GM21528 (cell line): ENCODE measurements at regions not wholly inside any gene's neighbourhood (a gene's known extent, or its start where the extent isn't known, plus 50 kb on each side); places are given as distances from the start of the nearest gene placed in this dataset.

Experiments
- ATAC-seq: cut with Tn5 transposase; IDR thresholded peaks from one replicate; pipeline ENCODE4 v1.9.1; 2021; ENCODE audit warnings: mild to moderate bottlenecking, moderate library complexity; ENCODE audit not compliant: unreplicated experiment, low FRiP score

GRCh38 chr10:94085766-94086437 is 92.2 kb downstream of the PLCE1 start:
- no peak for ATAC-seq

- ATAC-seq = no peak
Observed at GRCh38 chr10:94088926-94089381, 95.2 kb downstream of the PLCE1 start.

- no peak for ATAC-seq
Observed at GRCh38 chr10:94091649-94092048, 97.9 kb downstream of the PLCE1 start.

- no peak for ATAC-seq
Observed at GRCh38 chr10:94092848-94093247, 99.1 kb downstream of the PLCE1 start.

GRCh38 chr10:94093286-94093905 is 99.7 kb downstream of the PLCE1 start:
- no peak for ATAC-seq

DNA sequence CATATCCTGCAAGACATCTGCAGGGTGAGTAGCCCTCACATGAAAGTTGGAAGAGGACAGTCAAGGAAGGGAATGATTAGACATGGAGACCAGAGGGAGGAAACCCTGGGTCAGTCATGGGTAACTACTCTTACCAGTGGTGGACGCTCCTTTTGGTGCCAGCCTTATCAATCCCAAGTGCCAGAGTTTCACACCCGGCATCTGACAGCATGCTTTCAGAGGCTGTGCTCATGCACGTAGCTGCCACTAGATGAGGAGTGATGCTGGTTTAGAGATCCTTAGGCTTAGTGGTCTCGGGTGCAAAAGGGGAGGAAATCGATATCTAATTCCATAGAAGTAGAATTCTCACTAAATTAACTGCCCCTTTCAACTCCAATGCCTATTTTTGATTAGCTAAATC is 100.8 kb downstream of the PLCE1 start:
- no peak for ATAC-seq

DNA sequence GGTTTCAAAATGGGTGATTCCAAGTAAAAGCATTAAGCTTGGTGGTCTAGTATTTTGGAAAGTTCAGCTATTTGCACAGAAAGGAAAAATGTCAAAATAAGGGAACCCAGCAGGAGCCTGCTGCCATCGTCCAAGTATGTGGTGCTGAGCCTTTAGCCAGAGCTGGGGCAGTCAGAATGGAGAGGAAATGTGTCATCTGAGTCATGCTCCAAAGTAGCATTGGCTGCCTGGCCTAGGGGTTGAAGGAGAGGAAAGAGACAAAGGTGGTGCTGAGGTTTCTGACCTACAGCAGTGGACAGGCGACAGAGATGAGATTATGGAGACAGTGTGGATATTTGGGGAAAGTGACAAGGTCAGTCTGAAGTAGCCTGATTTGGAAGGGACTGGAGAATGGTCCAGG is 103.9 kb downstream of the PLCE1 start:
- no peak for ATAC-seq

DNA sequence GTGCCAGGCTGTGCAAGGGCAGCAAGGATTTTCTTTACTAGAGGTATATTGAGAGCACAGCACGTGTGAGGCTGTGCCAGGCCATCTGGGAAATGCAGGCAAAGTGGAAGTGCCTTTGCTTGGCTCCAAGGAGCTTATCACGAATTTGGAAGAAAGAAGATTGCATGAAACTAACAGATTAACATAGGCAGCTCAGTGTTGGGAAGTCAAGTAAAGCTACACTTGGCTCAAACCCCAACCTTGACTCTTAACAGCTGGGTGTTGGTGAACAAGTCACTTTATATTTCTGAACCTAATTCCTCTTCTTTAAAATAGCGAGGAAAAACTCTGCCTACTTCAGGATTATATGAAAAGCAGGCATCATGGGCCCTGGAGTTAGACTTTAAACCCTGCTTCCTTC is 105.2 kb downstream of the PLCE1 start:
- no peak for ATAC-seq

DNA sequence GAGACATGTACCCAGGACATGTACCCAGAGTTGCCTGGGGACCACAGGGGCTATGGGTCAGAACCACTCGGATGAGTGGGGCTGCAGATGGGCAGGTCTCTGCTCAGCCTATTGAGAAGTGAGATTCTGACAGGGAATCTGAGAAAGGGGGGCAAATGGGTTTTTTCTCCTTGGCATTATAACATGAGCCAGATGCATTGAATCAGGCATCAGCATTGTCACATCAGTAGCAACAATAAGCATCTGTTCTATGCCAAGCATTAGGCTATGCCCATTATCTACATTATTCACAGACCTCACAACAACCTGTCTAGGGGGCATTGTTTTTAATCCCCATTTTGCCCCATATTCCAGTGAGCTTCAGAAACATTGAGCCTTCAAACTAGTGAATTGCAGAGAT is 108.2 kb downstream of the PLCE1 start:
- no peak for ATAC-seq

DNA sequence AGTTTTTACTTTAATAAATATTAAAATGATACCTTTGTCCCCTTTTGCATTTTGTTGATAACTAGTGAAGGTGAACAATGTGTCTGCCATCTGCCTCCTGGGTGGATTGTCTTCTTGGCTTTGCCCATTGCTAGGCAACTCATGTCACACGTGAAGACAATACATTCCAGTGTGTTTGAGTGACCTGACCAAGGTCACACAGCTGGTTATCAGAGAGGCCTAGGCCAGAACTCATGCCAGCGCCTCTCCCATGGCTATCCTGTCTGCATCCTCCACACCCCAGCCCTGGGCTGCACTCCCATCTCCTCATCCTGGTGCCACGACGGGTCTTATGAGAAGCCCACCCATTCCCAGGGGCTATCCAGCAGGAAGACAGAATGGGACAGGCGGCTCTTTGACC is 108.7 kb downstream of the PLCE1 start:
- no peak for ATAC-seq

- ATAC-seq = no peak
Observed at GRCh38 chr10:94103192-94103591, 109.5 kb downstream of the PLCE1 start.

GRCh38 chr10:94103801-94104221 is 110.1 kb downstream of the PLCE1 start:
- no peak for ATAC-seq

DNA sequence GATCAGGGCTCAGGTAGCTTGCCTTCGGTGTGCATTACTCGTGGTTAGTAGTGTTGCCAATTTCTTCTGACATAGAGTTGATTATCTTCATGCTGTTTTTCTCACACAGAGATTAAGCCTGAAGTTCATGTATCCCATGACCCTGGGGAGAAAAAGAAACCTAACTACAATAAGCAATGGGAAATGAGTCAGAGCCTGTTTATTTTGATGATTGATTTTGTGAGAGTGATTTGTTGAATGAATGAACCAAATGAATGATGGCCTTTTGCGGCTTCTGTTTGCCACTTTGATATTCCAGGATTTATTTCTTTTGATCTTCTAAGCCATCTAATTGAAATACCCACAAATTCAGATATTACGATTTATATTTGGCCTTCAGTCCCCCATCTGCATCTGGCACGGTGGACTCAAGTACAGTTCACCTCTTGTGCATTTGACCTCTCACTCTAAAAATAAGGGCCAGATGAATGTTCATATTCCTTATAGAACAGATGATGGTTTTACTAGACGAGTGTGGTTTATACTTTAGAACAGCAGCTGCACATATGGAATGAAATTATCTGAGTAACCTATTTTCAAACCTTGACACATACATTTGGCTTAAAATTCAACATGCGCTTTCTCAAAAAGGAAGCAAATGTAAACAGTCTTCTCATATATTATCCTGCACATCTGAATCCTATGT is 110.7 kb downstream of the PLCE1 start:
- no peak for ATAC-seq

- ATAC-seq = no peak
Observed at GRCh38 chr10:94105226-94105625, 111.5 kb downstream of the PLCE1 start.

- no peak for ATAC-seq
Observed at GRCh38 chr10:94107191-94107590, 113.5 kb downstream of the PLCE1 start.

GRCh38 chr10:94108200-94108599 is 114.5 kb downstream of the PLCE1 start:
- ATAC-seq = no peak

- ATAC-seq = no peak
Observed at GRCh38 chr10:94111367-94111766, 117.6 kb downstream of the PLCE1 start.

- ATAC-seq = no peak
Observed at GRCh38 chr10:94112321-94112720, 118.6 kb downstream of the PLCE1 start.

DNA sequence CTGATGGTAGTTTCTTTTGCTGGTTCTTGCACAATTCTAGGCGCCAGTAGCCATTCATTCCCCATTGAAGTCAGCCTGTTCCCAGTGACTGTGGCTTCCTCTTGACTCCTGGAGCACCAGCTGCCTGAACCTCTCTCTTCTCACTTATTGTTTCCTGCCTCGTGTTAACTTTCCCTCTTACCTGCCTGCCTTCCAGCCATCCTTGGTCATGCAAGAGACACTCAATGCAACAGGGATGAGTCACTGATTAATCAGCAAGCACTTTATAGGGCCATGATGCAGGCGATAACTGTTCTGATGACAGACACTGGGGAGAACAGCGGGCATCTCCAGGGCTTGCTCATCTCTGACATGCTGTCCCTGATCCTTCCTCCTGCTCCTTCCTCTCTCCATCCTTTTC is 122.0 kb downstream of the PLCE1 start:
- ATAC-seq = no peak

- no peak for ATAC-seq
Observed at GRCh38 chr10:94116848-94117247, 123.1 kb downstream of the PLCE1 start.

DNA sequence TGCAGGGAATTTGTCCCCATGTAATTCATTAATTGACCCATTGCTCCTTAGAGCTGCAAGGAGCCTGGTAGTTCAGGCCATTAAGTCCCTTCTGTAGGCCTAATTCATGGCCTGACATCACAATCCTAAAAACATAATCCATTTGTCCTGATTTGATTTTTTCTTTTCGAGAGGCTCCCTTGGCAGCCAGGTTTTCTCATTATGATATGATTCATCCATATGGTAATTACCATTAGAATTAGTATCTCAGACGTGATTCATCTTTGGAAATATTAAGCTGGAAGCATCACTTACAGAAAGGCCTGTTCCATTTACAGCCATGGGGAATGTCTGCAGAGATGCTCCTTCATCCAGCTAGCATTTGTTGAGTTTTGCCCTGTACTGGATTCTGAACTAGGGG is 128.5 kb downstream of the PLCE1 start:
- no peak for ATAC-seq
